IMR-90 (cell line): ENCODE measurements at regions not wholly inside any gene's neighbourhood (a gene's known extent, or its start where the extent isn't known, plus 50 kb on each side); places are given as distances from the start of the nearest gene placed in this dataset.

ENCODE experiments used
- BHLHE40 ChIP-seq: fragments of 150-350 bp; IDR thresholded peaks from 2 replicates; pipeline ENCODE4 v1.6.1; 2016; ENCODE audit warnings: mild to moderate bottlenecking, low read depth, low read length
- CTCF ChIP-seq: conservative IDR thresholded peaks from 2 replicates; pipeline ENCODE4 v1.5.1; 2012; ENCODE audit warnings: mild to moderate bottlenecking, low read depth, low read length, improper control_type of control experiment
- FOS ChIP-seq: fragments of 150-350 bp; IDR thresholded peaks from 2 replicates; pipeline ENCODE4 v1.6.1; 2016; ENCODE audit warnings: low read depth, low read length
- MXI1 ChIP-seq: IDR thresholded peaks from 2 replicates; pipeline ENCODE4 v1.6.1; 2012; ENCODE audit warnings: low read depth, mild to moderate bottlenecking, low read length, moderate library complexity, borderline replicate concordance
- POLR2A ChIP-seq: IDR thresholded peaks from 2 replicates; pipeline ENCODE4 v1.6.1; 2012; ENCODE audit warnings: mild to moderate bottlenecking, low read depth, low read length
- RAD21 ChIP-seq: IDR thresholded peaks from 2 replicates; pipeline ENCODE4 v1.6.1; 2012; ENCODE audit warnings: low read length, improper control_type of control experiment
- RCOR1 ChIP-seq: IDR thresholded peaks from 2 replicates; pipeline ENCODE4 v1.6.1; 2012; ENCODE audit warnings: mild to moderate bottlenecking, low read length, improper control_type of control experiment; ENCODE audit not compliant: insufficient replicate concordance
- SMC3 ChIP-seq: fragments of 150-350 bp; IDR thresholded peaks from 2 replicates; pipeline ENCODE4 v1.6.1; 2016; ENCODE audit warnings: low read depth, mild to moderate bottlenecking, antibody characterized with exemption, low read length, moderate library complexity
- USF2 ChIP-seq: fragments of 150-350 bp; IDR thresholded peaks from 2 replicates; pipeline ENCODE4 v1.6.1; 2017; ENCODE audit warnings: mild to moderate bottlenecking, antibody characterized with exemption, low read length, low read depth

- TF ChIP-seq CTCF = no peak
- no peak for TF ChIP-seq POLR2A
- no peak for TF ChIP-seq FOS
- TF ChIP-seq MXI1 = no peak
- no peak for TF ChIP-seq RAD21
- no peak for TF ChIP-seq SMC3
- TF ChIP-seq RCOR1 = no peak
- no peak for TF ChIP-seq BHLHE40
- no peak for TF ChIP-seq USF2
Observed at GRCh38 chr6:43913375-43914271, 143.6 kb downstream of the VEGFA start.
